Skin epidermis (tissue), 12 donors: ENCODE measurements at regions not wholly inside any gene's neighbourhood (a gene's known extent, or its start where the extent isn't known, plus 50 kb on each side); places are given as distances from the start of the nearest gene placed in this dataset.
"Not testable (repeated sequence)": the region's sequence is repeated elsewhere in the genome, so short reads cannot be mapped to it uniquely, and the experiment has no call there.

ENCODE experiments used
- H3K27ac ChIP-seq, 21 experiments: fragments of 200-600 bp; sonication (generic) in 11 of 21; one replicate each; pipeline ENCODE4 v1.5.0; 2020; ENCODE audit warnings: mild to moderate bottlenecking in 3 of 21, inconsistent platforms in 2 of 21, moderate library complexity in 2 of 21
- H3K4me3 ChIP-seq, 7 experiments: fragments of 200-600 bp; sonication (generic) in 2 of 7; one replicate each; pipeline ENCODE4 v1.5.0; 2020; ENCODE audit warnings: inconsistent platforms in 2 of 7, mild to moderate bottlenecking in 2 of 7, moderate library complexity in 1 of 7

DNA sequence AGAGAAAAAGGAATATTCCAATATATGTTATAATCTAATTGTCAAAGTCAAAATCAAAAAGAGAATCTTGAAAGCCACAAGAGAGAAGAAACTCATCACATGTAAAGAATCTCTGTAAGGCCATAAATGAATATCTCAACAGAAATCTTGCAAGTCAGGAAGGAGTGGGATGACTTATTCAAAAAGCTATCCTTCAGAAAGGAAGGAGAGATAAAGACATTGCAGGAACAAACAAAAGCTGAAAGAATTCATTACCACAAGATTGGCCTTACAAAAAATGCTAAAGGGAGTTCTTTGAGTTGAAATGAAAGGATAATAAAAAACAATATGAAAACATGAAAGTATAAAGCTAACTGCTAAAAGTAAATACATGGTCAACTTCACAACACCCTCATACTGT, 286.8 kb downstream of the LRIG3 start:
- H3K27ac ChIP-seq, result no peak overlapping the region
- H3K4me3 ChIP-seq, result no peak overlapping the region

DNA sequence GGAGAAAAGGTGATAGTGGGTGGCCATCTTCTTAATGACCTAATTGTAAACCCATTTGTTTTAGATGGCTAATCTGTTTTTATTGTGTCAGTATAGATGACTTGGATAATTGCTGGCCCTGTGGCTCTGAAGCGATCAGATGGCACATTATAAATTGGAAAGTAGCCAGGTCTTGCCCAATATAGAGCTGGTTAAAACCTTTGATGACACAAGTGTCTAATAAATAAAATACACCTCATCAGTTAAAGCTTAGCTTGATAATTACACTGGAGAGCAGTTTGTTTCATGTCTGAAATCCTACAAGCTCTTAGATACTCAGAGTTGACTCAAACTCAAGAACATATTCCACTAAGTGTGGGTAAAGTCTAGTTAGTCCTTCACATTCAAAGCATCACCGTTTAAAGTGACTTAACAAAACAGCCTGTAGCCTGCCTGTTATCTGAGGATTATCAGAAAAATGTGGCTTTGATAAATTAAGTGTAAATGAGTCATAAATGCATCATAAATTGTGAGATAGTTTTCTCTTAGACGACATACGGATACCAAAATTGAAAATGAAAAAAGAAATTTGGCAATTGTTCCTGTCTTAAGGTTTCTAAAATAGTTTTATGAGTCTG, 280.9 kb downstream of the LRIG3 start:
- Histone ChIP-seq H3K4me3 (no peak overlapping the region), H3K27ac (no peak overlapping the region)

DNA sequence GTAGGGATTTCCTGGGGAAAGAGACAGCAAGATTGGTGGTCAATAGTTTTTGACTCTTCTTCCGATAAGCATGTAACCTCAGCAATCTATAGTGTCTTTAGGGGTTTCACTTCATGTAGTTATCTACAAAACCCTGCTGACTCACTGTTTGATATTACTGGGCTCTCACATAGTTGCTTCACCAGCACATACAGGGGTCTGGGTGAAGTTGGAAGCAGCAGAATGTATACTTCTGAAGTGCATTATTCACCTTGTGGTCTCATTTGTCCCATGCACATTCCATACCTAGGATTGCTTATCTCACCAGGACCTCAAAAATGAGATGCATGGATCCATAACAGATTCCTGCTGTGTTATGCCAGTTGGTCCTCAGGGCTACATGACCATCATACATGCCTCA, 280.0 kb downstream of the LRIG3 start:
- Histone ChIP-seq H3K4me3 (no peak overlapping the region), H3K27ac (no peak overlapping the region)

GRCh38 chr12:58645946-58646345, 274.4 kb downstream of the LRIG3 start:
- Histone ChIP-seq H3K4me3 (no peak overlapping the region), H3K27ac (no peak overlapping the region)

DNA sequence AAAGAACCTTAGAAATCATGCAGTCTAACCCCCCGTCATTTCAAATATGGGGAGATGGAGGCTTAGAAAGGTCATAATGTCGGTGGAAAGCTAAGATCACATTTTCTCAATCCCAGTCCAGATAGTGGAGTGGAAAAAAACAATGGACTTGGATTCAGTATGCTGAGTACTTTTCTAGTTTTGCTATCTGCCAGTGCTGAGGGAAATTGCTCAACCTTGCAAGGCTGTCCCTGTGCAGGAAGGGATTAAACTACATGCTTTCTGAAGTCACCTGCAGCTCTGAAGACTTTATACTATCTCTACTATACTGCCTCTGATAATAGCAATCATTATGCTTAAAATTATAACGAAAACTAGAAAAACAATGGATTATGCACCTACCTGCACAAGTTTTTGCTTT, 272.8 kb downstream of the LRIG3 start:
- H3K4me3 ChIP-seq, result no peak overlapping the region

DNA sequence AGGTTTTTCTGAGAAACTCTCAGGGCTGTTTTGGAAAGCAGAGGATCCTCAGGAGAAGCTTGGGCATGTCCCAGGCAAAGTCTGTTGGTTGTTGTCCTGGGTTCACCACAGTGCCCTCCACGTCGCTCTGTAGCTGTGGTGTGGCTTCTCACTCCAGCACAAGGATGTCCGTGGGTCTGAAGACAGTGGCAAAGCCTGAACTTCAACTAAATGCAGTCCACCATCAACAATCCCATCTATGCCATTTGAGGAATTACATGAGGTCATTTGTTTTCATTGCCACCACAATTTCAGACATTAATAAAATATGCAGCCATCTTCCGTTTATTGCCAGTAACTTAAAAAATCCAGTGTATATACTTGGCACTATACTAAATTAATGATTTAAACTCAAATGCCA, 272.1 kb downstream of the LRIG3 start:
- no peak overlapping the region for H3K4me3 ChIP-seq
- peak overlapping the region in 7 of 21 experiments; percentile 5 to 62 (median 52) for H3K27ac ChIP-seq

More for the DNA sequence above, 272.8 kb downstream of the LRIG3 start:
- H3K27ac ChIP-seq, result peak overlapping the region in 2 of 21 experiments; percentile 21 to 55

GRCh38 chr12:58651850-58652249, 268.5 kb downstream of the LRIG3 start:
- H3K27ac ChIP-seq, result no peak overlapping the region
- H3K4me3 ChIP-seq, result no peak overlapping the region

DNA sequence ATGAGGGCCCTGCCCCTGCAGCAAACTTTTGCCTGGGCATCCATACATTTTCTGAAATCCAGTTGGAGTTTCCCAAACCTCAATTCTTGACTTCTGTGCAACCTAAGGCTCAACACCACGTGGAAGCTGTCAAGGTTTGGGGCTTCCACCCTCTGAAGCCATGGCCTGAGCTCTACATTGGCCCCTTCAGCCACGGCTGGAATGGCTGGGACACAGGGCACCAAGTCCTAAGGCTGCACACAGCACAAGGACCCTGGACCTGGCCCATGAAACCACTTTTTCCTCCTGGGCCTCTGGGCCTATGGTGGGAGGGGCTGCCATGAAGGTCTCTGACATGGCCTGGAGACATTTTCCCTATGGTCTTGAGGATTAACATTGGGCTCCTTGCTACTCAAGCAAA, 266.3 kb downstream of the LRIG3 start:
- Histone ChIP-seq H3K27ac (no peak overlapping the region), H3K4me3 (no peak overlapping the region)

DNA sequence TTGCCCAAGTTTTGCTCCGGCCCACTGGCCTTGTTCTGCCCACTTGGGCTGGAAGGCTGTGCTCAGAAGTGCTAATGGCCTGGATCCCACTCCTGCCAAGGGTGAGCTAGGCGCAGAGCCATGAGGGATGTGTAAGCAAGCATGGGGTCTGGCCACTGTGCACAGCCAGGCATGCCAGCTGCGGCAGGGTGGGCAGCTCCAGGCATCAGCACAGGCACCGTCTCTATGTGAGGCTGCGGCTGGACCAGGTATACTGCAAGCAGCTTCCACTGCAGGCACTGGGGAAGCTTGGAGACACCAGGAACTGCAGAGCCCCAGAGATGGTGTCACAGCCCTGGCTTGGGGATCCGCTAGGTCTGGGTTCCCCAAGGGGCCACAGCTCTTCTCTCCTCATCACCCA, 264.9 kb downstream of the LRIG3 start:
- H3K4me3 ChIP-seq, result no peak overlapping the region
- no peak overlapping the region for H3K27ac ChIP-seq

GRCh38 chr12:58656254-58657009, 263.9 kb downstream of the LRIG3 start:
- no peak overlapping the region for H3K4me3 ChIP-seq
- H3K27ac ChIP-seq, result no peak overlapping the region

GRCh38 chr12:58657190-58657589, 263.1 kb downstream of the LRIG3 start:
- peak overlapping the region in 1 of 21 experiments; percentile 20 for H3K27ac ChIP-seq
- H3K4me3 ChIP-seq, result no peak overlapping the region

DNA sequence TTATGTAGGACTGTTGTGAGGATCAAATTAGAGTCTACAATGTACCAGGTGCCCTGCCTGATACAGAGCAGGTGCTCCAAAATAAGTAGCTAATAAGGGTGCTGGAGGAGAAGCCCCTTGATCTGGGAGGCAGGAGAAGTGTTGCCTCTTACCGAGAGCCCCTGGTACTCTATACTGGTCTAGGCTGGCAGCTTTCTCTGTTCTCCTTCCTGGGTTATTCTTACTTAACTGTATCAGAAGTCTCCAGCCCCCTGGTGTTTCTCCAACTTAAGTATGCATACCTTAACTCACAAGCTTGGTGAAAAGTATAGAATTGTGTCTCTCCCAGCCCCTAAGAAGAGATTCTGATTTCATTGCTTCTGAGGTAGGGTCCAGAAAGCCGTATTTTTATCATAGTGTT, 254.9 kb downstream of the LRIG3 start:
- H3K27ac ChIP-seq, result no peak overlapping the region
- no peak overlapping the region for H3K4me3 ChIP-seq

DNA sequence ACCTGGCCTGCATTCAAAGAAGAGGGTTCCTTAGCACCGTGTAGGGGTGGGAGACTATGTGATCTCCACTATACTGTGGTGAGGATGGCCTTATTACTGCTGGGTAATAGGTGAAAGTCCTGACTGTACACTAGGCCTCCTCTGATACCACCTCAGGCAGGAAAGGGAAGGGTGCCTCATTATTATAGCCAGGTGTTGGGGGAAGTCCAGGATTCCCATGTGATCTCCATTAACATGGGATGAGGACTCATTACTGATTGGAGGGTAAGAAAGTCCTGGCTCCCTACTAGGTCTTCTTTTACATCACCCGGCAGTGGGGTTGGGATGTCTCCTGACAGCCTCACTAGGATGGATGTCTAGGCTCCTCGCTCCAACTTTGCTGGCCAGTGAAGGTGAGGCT, 252.1 kb downstream of the LRIG3 start:
- Histone ChIP-seq H3K27ac (peak overlapping the region in 6 of 21 experiments; percentile 29 to 77 (median 48)), H3K4me3 (no peak overlapping the region)

DNA sequence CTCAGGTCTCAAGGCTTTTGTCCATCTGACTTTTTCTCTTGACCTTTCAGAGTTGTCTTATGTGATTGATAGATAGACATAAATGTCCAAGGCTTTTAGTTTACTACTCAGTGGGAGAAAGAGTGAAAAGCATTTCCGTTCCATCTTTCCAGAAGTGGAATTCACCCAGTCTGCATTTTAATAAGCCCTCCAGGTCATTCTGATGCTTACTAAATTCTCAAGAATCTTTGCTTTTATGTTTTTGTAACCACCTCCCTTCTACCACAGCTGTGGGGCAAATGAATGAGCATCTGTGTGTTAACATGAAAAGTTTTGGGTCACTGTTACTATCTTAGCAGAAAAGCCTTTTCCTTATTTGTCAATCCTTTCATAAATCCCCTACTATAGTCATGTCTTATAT, 251.4 kb downstream of the LRIG3 start:
- H3K27ac ChIP-seq, result peak overlapping the region in 5 of 21 experiments; percentile 35 to 77 (median 50)

DNA sequence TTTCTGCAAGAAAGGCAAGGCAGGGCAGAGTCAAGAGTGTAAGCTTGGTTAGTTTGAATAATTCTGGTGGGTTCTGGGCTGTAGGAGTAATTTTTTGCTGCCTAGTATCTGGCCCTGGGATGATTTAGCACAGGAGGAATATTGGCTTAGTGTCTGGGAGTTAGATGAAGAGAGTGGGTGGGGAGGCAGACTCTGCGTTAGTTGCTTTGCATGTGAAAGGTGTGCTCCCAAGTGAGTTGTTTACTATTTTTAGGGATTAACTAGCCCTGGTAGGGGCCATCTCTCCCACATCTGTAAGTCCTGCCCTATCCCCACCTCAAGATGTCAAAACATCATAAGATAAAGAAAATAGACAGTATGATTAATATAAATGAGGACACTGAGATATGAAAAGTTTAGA, 249.7 kb downstream of the LRIG3 start:
- no peak overlapping the region for H3K4me3 ChIP-seq
- H3K27ac ChIP-seq, result no peak overlapping the region

More for the DNA sequence above, 251.4 kb downstream of the LRIG3 start:
- no peak overlapping the region for H3K4me3 ChIP-seq

DNA sequence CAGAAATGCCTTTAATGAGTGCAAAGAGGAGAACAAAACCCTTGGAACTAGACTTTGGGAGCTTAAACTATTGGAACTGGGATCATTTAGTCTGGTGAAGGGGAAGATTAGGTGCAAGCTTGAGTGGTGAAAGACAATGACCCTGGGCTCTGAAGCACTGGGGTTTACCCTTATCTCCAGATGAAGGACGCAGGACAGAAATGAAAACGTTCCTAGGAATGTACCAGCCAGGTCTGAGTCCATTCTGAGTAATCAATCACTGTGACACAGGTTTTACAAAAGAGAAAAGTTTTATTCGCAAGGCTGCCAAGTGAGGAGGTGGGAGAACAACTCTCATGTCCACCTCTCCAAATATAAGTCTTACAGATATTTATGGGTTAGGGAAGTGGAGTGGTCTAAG, 249.1 kb downstream of the LRIG3 start:
- no peak overlapping the region for H3K27ac ChIP-seq
- no peak overlapping the region for H3K4me3 ChIP-seq

- Histone ChIP-seq H3K27ac (no peak overlapping the region), H3K4me3 (no peak overlapping the region)
Observed at GRCh38 chr12:58673021-58673420, 247.3 kb downstream of the LRIG3 start.

DNA sequence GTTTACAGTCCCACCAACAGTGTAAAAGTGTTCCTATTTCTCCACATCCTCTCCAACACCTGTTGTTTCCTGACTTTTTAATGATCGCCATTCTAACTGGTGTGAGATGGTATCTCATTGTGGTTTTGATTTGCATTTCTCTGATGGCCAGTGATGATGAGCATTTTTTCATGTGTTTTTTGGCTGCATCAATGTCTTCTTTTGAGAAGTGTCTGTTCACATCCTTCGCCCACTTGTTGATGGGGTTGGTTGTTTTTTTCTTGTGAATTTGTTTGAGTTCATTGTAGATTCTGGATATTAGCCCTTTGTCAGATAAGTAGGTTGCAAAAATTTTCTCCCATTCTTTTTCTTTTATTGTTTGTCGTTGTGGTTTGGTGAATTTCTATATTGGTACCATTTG, 242.5 kb downstream of the LRIG3 start:
- H3K27ac ChIP-seq, H3K4me3 ChIP-seq: not testable (repeated sequence)

DNA sequence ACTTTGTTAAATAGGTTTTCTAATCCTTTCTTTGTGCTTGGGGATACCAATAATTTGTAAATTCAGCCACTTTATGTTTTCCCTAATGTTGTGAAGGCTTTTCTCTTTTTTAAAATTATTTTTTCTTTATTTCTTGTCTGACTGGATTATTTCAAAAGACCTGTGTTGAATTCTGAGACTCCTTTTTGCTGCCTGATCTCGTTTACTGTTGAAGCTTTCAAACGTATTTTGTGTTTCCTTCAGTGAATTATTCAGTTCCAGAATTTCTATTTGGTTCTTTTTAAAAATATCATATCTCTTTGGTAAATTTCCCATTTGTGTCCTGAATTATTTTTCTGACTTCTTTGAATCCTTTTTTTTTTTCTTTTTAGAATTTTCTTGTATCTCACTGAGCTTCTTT, 241.6 kb downstream of the LRIG3 start:
- no peak overlapping the region for H3K27ac ChIP-seq
- no peak overlapping the region for H3K4me3 ChIP-seq

DNA sequence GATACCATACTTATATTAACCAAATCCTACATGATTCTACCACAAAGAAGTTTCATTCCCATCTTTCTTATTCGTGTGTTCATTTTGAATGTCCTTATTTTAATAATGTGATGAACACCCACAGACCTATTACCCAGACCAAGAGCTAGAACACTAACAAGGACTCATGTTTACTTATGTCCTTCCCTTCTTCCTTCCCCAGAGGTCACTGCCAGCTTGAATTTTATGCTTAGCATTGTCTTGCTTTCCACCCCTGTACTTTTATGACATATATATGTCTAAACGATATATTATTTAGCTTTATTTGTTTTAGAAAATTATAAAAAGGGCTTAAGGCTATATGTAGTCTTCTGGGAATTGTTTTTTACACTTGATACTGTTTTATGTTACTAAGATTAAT, 238.6 kb downstream of the LRIG3 start:
- Histone ChIP-seq H3K4me3 (no peak overlapping the region), H3K27ac (no peak overlapping the region)

DNA sequence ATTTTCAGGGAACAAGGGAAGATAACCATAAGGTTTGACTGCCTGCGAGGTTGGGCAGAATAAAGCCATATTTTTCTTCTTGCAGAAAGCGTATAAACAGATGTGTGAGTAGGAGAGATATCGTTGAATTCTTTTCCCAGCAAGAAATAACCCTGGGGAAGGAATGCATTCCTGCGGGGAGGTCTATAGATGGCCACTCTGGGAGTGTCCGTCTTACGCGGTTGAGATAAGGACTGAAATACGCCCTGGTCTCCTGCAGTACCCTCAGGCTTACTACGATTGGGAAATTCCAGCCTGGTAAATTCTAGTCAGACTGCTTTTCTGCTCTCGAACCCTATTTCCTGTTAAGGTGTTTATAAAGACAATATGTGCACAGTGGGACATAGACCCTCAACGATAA, 225.0 kb downstream of the LRIG3 start:
- Histone ChIP-seq H3K27ac (no peak overlapping the region), H3K4me3 (no peak overlapping the region)

DNA sequence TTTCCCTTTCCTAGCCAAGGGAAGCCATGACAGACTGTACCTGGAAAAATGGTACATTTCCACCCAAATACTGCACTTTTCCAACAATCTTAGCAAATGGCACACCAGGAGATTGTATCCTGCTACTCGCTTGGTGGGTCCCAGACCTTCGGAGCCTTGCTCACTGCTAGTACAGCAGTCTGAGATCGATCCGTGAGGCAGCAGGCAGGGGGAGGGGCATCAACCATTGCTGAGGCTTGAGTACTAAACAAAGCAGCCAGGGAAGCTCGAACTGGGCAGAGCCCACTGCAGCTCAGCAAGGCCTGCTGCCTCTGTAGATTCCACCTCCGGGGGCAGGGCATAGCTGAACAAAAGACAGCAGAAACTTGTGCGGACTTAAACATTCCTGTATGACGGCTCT, 218.8 kb downstream of the LRIG3 start:
- Histone ChIP-seq H3K27ac (no peak overlapping the region), H3K4me3 (no peak overlapping the region)
